ENCODE measurements at regions not wholly inside any gene's neighbourhood (a gene's known extent, or its start where the extent isn't known, plus 50 kb on each side); places are given as distances from the start of the nearest gene placed in this dataset.

GRCh38 chr11:81022057-81022456 is 1581.2 kb upstream of the TENM4 start:
- DNase-seq (ENCODE audit: low spot score) = no peak

- no peak for DNase-seq (ENCODE audit: low spot score)
Measured at GRCh38 chr11:81010631-81011030, 1569.8 kb upstream of the TENM4 start.

DNA sequence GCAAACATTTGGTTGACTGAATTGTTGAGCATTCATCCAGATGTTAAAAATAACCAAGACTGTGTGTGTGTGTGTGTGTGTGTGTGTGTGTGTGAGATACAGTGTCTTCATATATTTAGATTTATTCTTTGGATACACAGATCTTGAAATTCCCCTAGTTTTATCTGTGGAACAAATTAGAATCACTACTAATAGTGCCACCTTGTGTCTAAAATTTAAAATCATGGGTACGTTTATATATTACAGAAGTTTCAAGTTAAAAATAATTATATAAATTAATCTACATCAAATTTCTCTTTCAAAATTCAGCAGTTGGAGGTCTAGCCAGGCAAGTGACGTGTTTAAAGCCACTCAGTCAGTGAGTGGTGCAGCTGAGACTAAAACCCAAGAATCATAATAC is 1566.2 kb upstream of the TENM4 start:
- DNase-seq (ENCODE audit: low spot score) = no peak

GRCh38 chr11:81005595-81005994 is 1564.8 kb upstream of the TENM4 start:
- DNase-seq (ENCODE audit: low spot score) = no peak

- DNase-seq (ENCODE audit: low spot score) = no peak
Measured at GRCh38 chr11:81004576-81004975, 1563.7 kb upstream of the TENM4 start.

DNA sequence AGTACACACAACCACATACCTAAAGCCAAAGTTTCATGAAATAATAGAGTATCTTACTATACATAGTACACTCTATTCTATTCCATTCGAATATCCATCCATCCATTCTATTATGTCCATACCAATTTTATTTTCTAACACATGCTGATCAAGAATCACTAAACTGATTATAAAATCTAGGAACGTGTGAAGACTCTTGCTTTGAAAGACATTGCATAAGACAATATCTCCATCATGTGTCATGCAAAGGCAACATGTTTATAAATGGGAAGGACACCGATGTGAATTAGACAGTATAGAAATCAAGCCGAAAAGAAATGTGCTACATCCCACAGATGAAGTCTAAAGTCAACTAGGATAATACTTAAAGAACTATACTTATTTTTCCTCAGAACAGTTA is 1561.5 kb upstream of the TENM4 start:
- DNase-seq (ENCODE audit: low spot score) = no peak

DNA sequence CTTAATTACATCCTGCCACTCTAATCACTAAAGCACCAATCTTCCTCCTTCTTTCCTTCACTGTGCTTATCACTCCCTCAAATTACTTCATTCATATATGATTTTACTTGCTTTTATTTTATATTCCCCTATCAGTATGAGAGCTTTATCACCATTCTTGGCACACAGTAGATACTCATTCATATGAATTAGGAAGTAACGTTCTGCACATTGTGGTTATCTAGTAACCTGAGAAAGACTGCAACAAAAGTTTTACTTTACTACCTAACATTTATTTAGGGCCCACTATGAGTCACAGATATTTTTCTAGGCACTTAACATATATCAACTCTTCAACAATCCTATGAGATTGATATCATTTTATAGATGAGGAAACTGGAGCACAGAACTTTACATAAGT is 1559.9 kb upstream of the TENM4 start:
- no peak for DNase-seq (ENCODE audit: low spot score)

- no peak for DNase-seq (ENCODE audit: low spot score)
Measured at GRCh38 chr11:81000334-81000733, 1559.5 kb upstream of the TENM4 start.

DNA sequence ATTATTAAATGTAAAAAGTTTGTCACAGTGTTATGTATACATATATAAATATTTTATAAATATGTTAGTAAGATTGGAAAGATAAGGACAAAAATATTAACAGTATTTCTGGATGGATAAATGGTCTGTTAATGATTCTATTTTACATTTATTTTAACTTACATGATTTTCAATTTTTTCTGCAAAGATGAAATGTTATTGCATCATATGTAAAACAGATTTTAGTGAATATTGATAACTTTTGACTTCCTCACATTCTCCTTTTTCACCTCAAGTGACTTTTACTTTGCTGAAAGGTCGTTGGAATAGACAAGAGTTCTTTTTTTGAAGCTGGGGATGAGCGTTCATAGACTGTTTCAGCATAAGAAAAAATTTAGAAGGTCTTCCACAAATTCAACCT is 1554.7 kb upstream of the TENM4 start:
- DNase-seq (ENCODE audit: low spot score) = no peak

GRCh38 chr11:80993536-80993935 is 1552.7 kb upstream of the TENM4 start:
- no peak for DNase-seq (ENCODE audit: low spot score)

- DNase-seq (ENCODE audit: low spot score) = no peak
Measured at GRCh38 chr11:80990885-80991284, 1550.1 kb upstream of the TENM4 start.

DNA sequence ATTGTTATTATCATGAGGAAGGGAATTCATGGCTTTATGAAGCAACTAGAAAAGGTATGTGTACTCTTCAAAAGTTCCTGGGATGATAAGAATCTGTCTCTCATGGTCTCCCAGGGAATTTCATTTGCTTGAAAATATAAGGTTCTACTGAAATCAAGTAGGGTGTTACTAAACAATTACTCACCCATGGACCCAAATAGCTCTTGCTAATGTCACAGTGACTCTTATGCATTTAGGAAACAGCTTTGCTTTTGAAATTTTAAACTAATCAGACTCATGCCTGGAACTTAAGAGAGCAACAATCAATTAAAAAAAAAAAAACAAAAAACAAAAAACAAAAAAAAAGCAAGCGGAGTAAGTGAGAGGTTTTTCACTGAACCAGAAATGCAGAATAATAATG is 1546.3 kb upstream of the TENM4 start:
- no peak for DNase-seq (ENCODE audit: low spot score)

DNA sequence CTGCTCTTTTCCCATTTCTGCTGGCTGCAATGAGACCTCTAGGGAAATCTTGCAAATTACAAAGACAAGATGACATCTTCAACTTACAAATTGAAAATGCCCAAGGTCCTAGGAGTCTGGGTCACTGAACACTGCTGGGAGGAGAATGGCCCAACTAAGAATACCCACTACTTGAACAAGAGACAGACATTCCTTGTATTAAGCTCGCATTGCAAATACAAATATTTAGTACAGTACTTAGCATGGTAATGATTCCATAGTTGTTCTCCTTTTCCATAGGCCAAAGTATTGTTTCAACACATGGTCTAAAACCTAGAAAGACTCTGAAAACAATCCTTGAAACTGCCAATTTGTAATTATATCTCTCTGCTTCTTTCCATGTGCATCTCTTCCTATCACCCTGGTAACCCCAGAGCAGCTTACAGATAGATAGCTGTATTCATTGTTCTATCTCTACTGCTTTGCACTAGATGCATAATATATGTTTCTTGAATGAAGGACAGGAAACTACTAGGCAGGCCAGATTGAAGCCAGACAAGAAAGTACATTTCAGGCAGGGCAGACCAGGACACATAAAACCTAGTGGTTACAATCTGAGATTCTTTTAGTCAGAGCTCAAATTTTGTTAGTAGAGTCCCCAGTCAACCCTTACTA is 1545.7 kb upstream of the TENM4 start:
- no peak for DNase-seq (ENCODE audit: low spot score)

DNA sequence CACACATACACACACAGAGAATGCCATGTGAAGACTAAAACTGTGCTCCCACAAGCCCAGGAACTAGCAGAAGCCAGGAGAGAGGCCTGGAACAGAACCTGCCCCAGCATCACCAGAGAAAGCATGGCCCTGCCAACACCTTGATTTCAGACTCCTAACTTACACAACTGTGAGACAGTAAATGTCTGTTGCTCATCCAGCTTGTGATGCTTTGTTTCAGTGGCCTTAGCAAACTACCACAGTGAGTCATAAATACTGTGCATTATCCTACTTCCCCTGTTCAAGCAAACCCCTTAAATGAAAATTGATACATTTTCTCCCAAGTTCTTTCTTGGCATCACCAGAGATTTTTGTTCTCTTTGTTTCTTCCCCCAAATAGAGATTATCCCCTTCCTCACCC is 1539.4 kb upstream of the TENM4 start:
- no peak for DNase-seq (ENCODE audit: low spot score)

DNA sequence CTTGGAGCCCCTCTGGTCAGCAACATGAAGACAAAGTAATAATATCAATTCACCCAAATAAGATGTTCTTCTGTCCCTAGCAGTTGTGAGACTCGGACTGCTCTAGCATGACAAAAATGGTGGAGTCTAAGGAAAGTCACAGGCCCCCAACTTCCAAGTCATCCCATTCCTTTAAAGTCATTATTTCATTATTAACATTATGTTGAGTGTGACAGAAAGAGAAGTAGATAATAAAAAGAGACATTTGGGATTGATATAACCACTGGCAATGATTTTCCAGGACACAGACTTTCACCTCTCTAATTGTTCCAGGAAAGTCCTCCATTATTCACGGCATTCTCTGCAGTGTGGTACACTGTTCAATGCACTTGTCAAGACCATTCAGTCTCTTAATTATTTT is 1533.0 kb upstream of the TENM4 start:
- DNase-seq (ENCODE audit: low spot score) = no peak

DNA sequence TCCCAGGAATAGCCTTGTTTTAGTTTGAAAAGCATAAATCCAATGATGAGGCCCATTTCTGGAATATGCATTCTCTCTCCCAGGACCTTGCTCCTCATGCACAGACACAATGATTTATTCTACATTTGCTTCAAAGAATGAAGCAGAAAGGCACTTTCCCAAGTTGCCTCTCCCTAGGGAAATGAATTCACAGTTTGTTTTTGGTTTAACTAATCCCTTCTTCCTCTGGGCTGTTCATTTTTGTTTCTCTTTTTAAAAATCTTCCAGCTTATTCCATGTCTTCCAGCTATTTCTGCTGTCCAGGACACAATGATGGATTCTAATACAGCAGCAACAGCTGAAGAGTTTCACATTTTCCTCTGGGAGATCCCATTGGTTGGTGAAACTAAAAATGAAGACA is 1529.2 kb upstream of the TENM4 start:
- no peak for DNase-seq (ENCODE audit: low spot score)

DNA sequence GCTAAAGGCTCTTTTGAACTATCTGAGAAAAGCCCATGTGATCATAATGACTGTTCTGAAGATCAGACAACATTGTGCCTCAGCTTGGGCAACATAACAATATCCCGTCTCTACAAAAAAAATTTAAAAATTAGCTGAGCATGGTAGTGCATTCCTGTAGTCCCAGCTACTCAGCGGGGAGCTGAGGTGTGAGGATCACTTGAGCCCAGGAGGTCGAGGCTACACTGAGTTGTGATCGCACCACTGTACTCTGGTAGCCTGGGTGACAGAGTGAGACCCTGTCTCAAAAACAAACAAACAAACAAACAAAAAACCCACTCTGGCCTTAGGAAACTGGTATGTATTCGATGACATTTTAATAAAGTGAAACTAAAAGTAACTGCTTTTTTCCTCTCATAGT is 1526.8 kb upstream of the TENM4 start:
- no peak for DNase-seq (ENCODE audit: low spot score)

DNA sequence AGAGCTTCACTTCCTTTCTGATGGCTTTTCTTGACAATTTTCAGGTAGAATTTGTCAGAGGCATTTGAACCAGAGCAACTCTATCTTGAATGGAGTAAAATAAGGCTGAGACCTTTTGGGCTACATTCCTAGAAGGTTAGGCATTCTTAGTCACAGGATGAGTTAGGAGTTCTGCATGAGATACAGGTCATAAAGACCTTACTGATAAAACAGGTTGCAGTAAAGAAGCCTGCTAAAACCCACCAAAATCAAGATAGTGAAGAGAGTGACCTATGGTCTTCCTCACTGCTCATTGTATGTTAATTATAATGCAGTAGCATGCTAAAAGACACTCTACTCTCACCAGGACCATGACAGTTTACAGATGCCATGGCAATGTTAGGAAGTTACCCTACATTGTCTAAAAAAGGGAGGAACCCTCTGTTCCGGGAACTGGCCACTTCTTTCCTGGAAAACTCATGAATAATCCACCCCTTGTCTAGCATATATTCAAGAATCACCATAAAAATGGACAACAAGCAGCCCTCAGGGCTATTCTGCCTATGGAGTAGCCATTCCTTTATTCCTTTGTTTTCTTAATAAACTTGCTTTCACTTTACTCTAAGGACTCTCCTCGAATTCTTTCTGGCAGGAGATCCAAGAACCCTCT is 1519.7 kb upstream of the TENM4 start:
- no peak for DNase-seq (ENCODE audit: low spot score)

DNA sequence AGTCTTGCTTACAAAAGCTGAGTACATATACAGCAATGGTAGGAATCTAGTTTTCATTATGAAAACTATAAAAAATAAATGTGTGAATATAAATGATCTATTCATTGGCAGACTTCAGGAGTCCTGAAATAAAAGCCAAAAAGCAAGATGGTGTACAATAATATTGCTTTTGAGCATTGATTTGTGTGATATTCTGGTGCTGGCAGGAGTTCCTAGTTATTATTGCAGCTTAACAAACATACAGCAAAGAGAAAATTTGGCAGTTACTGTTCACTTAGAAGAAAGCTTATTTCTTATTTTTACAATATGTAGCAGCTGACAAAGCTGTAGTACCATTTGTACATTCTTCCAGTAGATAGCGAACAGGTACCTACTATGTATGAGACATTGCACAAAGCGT is 1518.9 kb upstream of the TENM4 start:
- no peak for DNase-seq (ENCODE audit: low spot score)

DNA sequence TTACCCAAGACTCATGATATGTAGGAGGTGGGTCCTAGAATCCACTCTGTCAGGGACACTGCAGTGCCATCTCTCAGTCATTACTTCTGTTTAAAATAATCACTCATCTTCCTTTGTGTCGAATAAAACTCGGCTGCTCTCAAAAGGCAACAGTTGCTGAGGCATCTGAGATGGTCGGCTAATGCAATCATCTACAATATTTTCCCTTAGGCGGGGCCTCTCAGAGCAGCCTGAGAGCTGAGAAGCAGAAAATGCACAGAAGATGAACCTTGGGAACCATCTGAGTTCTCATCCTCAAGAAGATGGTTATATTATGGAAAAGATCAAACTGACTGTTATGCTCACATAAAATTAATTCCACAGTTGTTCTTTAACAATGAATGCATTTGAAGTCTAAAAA is 1518.2 kb upstream of the TENM4 start:
- DNase-seq (ENCODE audit: low spot score) = no peak

DNA sequence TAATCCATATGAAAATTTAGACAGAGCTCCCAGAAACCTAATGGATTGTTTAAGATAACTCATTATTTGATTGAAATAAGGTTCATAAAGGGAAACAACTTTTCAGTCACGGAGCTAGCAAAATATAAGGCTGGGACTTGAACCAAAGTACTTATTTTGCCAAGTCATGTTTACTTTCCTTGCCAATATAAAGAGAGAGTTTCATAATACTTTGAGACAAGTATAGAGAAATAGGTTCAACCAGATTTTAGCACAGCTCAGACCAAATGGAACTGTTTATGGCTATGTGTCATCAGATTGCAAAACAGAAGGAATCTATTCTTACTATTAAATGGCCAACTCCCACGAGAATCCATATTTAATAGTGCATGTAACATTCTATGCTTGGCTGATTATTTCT is 1517.5 kb upstream of the TENM4 start:
- no peak for DNase-seq (ENCODE audit: low spot score)

- DNase-seq (ENCODE audit: low spot score) = no peak
Measured at GRCh38 chr11:80955588-80955987, 1514.8 kb upstream of the TENM4 start.

DNA sequence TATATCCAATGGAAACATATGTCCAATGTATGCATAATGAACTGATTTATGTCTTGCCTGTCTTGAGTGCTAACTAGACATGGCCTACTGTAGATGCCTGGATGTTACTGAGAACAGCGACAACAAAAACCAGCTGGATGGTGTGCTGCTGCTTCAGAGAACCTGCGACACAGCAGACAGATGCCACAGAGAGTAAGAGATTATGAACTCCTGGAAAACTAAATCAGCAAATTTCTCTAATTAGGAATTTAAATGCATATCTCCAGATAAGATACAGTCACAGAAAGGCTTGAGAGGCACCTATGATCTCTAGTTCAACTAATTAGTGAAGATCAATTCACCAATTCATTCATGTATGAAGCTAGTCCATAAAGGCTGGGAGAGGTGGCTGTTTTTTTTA is 1508.0 kb upstream of the TENM4 start:
- no peak for DNase-seq (ENCODE audit: low spot score)

- no peak for DNase-seq (ENCODE audit: low spot score)
Measured at GRCh38 chr11:80944758-80945157, 1503.9 kb upstream of the TENM4 start.

All from putamen (tissue), 1 donor.